HS-27A (cell line): ENCODE measurements at regions not wholly inside any gene's neighbourhood (a gene's known extent, or its start where the extent isn't known, plus 50 kb on each side); places are given as distances from the start of the nearest gene placed in this dataset.

Experiments used
- DNase-seq: peaks from one replicate; pipeline ENCODE4 v3.0.0-alpha.2; 2012; ENCODE audit warnings: low read depth, missing footprints

GRCh38 chr5:61596265-61596664 lies 264.2 kb downstream of the ZSWIM6 start:
- no peak for DNase-seq

- no peak for DNase-seq
These were observed 265.6 kb downstream of the ZSWIM6 start for GRCh38 chr5:61597684-61598083.

- DNase-seq: no peak
These were observed 266.1 kb downstream of the ZSWIM6 start for GRCh38 chr5:61598126-61598525.

- DNase-seq: no peak
These were observed 267.5 kb downstream of the ZSWIM6 start for GRCh38 chr5:61599370-61600122.

GRCh38 chr5:61600123-61600444 lies 268.0 kb downstream of the ZSWIM6 start:
- DNase-seq: no peak

- no peak for DNase-seq
These were observed 269.0 kb downstream of the ZSWIM6 start for GRCh38 chr5:61600945-61601511.

- DNase-seq: no peak
These were observed 271.3 kb downstream of the ZSWIM6 start for GRCh38 chr5:61603211-61603908.

GRCh38 chr5:61604076-61605025 lies 272.3 kb downstream of the ZSWIM6 start:
- DNase-seq: no peak

- DNase-seq: no peak
These were observed 278.0 kb downstream of the ZSWIM6 start for GRCh38 chr5:61609840-61610677.

- DNase-seq: no peak
These were observed 278.6 kb downstream of the ZSWIM6 start for GRCh38 chr5:61610678-61611024.

GRCh38 chr5:61612431-61612830 lies 280.4 kb downstream of the ZSWIM6 start:
- DNase-seq: no peak

GRCh38 chr5:61613679-61614078 lies 281.6 kb downstream of the ZSWIM6 start:
- DNase-seq: no peak

- no peak for DNase-seq
These were observed 282.5 kb downstream of the ZSWIM6 start for GRCh38 chr5:61614606-61615005.

GRCh38 chr5:61617039-61617438 lies 285.0 kb downstream of the ZSWIM6 start:
- no peak for DNase-seq

- DNase-seq: no peak
These were observed 286.0 kb downstream of the ZSWIM6 start for GRCh38 chr5:61617995-61618525.

- DNase-seq: no peak
These were observed 286.5 kb downstream of the ZSWIM6 start for GRCh38 chr5:61618577-61618976.

GRCh38 chr5:61619289-61619688 lies 287.2 kb downstream of the ZSWIM6 start:
- DNase-seq: no peak

- no peak for DNase-seq
These were observed 287.9 kb downstream of the ZSWIM6 start for GRCh38 chr5:61619777-61620518.

- no peak for DNase-seq
These were observed 288.7 kb downstream of the ZSWIM6 start for GRCh38 chr5:61620699-61621182.

- DNase-seq: no peak
These were observed 289.2 kb downstream of the ZSWIM6 start for GRCh38 chr5:61621202-61621650.
